ENCODE measurements at regions not wholly inside any gene's neighbourhood (a gene's known extent, or its start where the extent isn't known, plus 50 kb on each side); places are given as distances from the start of the nearest gene placed in this dataset.

DNA sequence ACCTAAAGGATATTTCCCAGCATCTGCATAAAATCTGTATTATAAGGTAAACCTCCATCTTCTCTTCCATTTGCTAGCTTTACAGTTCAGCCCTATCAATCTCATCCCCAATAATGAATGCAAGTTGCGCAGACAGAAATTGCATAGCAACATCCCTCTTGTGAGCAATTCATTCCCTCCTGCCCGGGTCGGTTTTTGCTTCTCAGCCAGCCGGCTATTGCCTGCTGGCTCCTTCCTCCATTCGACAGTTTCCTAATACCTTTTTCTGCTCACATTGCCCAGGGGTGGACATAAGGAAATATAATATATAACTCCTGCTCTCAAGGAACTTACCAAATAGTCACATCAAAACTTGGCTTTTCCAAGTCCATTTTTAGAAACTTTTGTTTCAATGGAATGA, 125.2 kb downstream of the FGF9 start:
- DNase-seq (no peak), ATAC-seq (no peak)
- WGBS, 4 donors: 82 to 90% (median 86%) methylated on average over 5 of the region's 5 CpGs
- Histone ChIP-seq H3K4me3 (no peak overlapping the region), H3K36me3 (no peaks in the 10 kb centered on the region), H3K27ac (no peak overlapping the region), H3K9me3 (no peaks in the 10 kb centered on the region), H3K27me3 (no peaks in the 10 kb centered on the region), H3K4me1 (no peaks in the 10 kb centered on the region)
- TF ChIP-seq, protein P1, sequence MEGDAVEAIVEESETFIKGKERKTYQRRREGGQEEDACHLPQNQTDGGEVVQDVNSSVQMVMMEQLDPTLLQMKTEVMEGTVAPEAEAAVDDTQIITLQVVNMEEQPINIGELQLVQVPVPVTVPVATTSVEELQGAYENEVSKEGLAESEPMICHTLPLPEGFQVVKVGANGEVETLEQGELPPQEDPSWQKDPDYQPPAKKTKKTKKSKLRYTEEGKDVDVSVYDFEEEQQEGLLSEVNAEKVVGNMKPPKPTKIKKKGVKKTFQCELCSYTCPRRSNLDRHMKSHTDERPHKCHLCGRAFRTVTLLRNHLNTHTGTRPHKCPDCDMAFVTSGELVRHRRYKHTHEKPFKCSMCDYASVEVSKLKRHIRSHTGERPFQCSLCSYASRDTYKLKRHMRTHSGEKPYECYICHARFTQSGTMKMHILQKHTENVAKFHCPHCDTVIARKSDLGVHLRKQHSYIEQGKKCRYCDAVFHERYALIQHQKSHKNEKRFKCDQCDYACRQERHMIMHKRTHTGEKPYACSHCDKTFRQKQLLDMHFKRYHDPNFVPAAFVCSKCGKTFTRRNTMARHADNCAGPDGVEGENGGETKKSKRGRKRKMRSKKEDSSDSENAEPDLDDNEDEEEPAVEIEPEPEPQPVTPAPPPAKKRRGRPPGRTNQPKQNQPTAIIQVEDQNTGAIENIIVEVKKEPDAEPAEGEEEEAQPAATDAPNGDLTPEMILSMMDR (IDR thresholded peaks at IDR 0.05): no peak
- no peak for TF ChIP-seq POLR2A (IDR thresholded peaks at IDR 0.05)
- intact Hi-C loops (cut with DNase I): no loop called here

DNA sequence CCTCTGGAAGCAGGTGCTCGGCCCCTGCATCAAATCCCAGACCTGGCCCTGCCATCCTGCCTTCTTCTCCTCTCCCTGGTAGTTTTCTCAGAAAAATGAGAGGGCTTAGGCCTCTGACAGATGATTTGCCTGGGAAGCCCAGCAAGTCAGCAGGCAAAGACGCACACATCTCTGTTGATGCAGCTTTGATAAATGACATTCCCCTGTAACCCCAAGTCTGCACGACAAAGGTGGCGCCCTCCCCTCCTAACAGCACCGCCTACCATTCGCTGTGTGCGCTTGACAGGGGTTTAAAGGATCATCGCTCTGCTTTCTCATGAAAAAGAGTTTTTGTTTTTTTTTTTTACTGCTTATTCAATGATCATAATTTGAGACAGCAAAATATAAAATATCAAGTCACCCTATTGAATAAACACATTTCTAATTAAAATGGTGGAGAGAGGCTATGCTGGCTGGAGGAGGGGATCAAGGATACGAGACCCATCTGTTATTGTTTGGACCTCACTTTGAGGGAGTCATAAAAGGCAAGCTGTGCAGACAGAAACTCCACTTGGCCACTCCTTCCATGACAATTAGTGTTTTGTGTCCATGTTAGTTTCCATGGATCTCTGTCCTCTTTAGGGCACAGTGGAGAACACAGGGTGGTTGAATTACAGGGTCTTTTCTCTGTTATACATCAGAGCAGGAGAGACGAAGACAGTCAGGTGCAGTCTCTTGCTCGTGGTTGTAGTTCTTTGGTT, 126.1 kb downstream of the FGF9 start:
- H3K27me3 ChIP-seq: no peaks in the 10 kb centered on the region
- H3K4me1 ChIP-seq: no peaks in the 10 kb centered on the region
- no peak overlapping the region for H3K27ac ChIP-seq
- intact Hi-C loops (cut with DNase I): no loop called here
- no peak overlapping the region for H3K4me3 ChIP-seq
- ATAC-seq (no peak), DNase-seq (no peak)
- WGBS, 4 donors: 80 to 84% (median 83%) methylated on average over 11 of the region's 11 CpGs
- H3K9me3 ChIP-seq: no peaks in the 10 kb centered on the region
- TF ChIP-seq, protein P1 (IDR thresholded peaks at IDR 0.05): no peak
- TF ChIP-seq POLR2A (IDR thresholded peaks at IDR 0.05): no peak
- no peaks in the 10 kb centered on the region for H3K36me3 ChIP-seq

DNA sequence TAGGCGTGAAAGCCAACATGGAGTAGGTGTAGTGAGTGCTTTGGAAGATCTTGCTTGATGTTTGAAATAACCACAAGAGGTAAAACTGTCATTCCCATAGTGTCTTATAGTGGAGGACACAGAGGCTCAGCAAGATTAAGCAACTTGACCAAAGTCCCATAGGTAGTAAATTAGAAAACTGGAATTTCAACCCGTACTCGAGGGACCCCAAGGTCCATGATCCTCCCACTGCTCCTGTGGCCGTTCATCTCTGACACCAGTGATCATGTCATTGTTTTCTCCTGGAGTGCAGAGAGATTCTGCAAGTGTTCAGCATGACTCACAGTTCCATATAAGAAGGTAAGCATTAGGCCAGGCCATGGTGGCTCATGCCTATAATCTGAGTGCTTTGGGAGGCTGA, 126.9 kb downstream of the FGF9 start:
- 78 to 91% (median 85%) methylated on average over 4 of the region's 4 CpGs for WGBS, 4 donors
- no peak for ATAC-seq
- TF ChIP-seq POLR2A (IDR thresholded peaks at IDR 0.05): no peak
- TF ChIP-seq, protein P1 (IDR thresholded peaks at IDR 0.05): no peak
- Histone ChIP-seq H3K9me3 (no peaks in the 10 kb centered on the region), H3K36me3 (no peaks in the 10 kb centered on the region), H3K27ac (no peak overlapping the region), H3K4me3 (no peak overlapping the region), H3K27me3 (no peaks in the 10 kb centered on the region), H3K4me1 (no peaks in the 10 kb centered on the region)
- intact Hi-C loops (cut with DNase I): no loop called here
- no peak for DNase-seq

DNA sequence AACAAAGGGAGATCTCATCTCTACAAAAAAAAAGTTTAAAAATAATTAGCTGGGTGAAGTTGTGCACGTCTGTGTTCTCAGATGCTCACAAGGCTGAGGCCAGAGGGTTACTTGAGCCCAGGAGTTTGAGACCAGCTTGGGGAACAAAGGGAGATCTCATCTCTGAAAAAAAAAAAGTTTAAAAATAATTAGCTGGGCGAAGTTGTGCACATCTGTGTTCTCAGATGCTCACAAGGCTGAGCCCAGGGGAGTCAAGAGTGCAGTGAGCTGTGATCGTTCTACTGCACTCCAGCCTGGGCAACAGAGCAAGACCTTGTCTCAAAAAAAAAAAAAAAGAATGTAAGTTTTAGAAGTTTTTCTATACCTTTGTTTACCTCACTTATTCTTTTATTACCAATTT, 127.3 kb downstream of the FGF9 start:
- Histone ChIP-seq H3K4me3 (no peak overlapping the region), H3K4me1 (no peaks in the 10 kb centered on the region), H3K27ac (no peak overlapping the region), H3K27me3 (no peaks in the 10 kb centered on the region), H3K36me3 (no peaks in the 10 kb centered on the region), H3K9me3 (no peaks in the 10 kb centered on the region)
- no peak for TF ChIP-seq POLR2A (IDR thresholded peaks at IDR 0.05)
- TF ChIP-seq, protein P1 (IDR thresholded peaks at IDR 0.05): no peak
- intact Hi-C loops (cut with DNase I): no loop called here
- 77 to 82% (median 81%) methylated on average over 3 of the region's 3 CpGs for WGBS, 4 donors
- DNase-seq (no peak), ATAC-seq (no peak)
